NCI-H345 (cell line): ENCODE measurements at regions not wholly inside any gene's neighbourhood (a gene's known extent, or its start where the extent isn't known, plus 50 kb on each side); places are given as distances from the start of the nearest gene placed in this dataset.
A peak's percentile ranks its signal among the peaks of the same experiment; 100 is the strongest.

Experiments used
- DNase-seq: peaks from one replicate; lab custom pipeline; 2025; lab: John Stamatoyannopoulos, UW

GRCh38 chrX:85529141-85529540, 149.7 kb upstream of the POF1B start:
- DNase-seq, result peak; percentile 62

DNA sequence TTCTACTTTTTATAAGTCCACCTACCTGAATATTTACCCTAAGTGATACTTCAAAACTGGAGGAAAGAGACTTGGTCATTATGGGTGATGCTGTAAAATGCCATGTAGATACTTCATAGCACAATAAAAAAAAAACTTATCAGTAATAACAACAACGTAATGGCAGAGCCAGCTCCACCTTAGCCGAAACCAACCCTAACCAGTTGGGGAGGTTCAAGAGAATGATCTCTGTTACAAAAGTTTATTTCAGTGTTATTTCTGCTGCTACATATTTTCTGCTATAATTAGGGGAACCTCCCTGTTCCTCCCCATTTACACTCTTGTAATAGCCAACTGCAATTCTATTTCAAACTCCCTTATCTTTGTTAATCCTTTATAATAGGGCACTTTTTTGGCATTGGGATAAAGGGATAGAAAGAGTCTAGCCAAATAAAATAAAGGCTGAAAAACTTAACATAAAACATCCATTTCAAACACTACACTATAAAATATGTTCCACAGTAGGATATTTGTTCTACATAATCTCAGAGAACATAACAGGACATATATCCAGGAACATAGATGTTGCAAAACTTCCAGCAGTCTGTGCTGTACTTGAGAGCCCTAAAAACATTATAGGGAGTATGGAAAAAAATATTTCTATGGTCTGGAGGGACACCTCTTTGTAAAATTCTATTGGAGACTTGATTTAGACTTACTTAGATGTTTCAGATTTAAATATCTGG, 138.7 kb upstream of the POF1B start:
- DNase-seq, result no peak

DNA sequence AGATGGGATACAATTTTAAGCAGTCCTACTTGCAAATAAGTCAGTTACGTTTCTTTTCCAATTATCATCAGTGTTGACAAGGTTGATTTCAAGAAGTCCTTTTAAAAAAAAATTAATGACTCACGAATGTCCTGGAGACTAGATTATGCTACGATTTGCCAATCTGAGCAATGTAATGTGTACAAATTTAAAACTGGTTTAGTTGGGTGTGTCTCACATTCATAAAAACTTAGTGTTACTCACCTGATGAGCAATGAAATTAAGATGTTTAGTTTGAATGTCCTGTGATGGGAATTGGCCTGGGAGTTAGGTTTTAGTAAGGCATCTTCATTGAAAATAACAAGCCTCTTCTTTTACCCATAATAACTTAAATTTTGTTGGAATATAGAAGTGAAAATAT, 136.7 kb upstream of the POF1B start:
- DNase-seq, result no peak

- no peak for DNase-seq
Observed at GRCh38 chrX:85506871-85507270, 127.4 kb upstream of the POF1B start.

DNA sequence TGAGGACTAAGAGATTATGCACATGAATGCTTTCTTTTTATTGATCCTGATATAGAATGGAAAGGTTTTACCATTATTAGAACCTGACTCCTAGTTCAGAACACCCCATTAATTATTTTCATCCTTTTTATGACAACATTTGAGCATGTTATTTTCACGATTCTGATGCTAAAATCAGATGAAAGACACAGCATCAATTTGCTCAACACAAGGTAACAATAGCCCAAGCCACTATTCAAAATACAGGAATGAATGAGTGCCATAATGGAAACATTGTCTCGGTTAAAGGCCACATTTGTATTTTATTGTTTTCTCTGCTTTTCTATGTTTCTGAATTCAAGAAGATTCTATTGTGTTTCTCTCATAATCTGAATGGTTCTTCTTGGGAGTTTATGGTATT, 126.3 kb upstream of the POF1B start:
- no peak for DNase-seq

DNA sequence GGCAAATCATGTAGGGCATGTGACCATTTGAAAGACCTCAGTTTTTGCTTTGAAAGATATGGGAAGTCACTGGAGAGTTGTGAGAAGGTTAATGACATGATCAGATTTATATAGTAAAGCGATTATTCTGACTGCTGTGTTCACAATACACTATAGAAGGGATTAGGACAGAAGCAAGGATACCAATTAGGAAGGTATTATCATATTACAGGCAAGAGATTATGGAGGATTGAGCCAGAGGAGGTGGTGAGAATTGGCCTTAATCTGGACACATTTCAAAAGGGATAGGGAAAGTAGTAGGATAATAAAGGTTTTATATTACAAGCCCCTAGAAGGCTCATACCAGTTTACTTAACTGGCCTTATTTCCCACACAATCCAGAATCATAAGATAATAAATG, 124.9 kb upstream of the POF1B start:
- no peak for DNase-seq

- DNase-seq, result peak; percentile 24
Observed at GRCh38 chrX:85503258-85504158, 124.0 kb upstream of the POF1B start.

DNA sequence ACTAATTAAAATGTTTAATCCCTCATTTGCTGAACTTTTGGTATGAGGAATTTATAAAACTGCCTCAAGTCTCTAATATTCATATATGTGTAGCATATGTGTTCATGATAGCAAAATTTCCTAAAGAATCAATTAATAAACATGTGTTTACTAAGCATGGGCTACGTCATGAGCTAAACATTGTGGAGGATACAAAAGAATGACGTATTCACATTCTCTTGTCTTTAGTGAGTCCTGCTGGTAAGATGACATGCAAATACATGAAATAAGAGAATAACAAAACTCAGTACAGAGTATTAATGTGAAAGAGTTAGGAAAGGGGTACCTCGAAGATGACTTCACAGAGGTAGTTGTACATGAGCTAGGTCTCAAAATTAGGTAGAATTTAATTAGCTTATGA, 121.9 kb upstream of the POF1B start:
- no peak for DNase-seq

GRCh38 chrX:85499400-85499799, 119.9 kb upstream of the POF1B start:
- no peak for DNase-seq

- DNase-seq, result no peak
Observed at GRCh38 chrX:85493821-85494220, 114.4 kb upstream of the POF1B start.

GRCh38 chrX:85454295-85454694, 74.8 kb upstream of the POF1B start:
- no peak for DNase-seq

GRCh38 chrX:85444613-85445012, 65.1 kb upstream of the POF1B start:
- no peak for DNase-seq
